ENCODE measurements at regions not wholly inside any gene's neighbourhood (a gene's known extent, or its start where the extent isn't known, plus 50 kb on each side); places are given as distances from the start of the nearest gene placed in this dataset.
A peak's percentile ranks its signal among the peaks of the same experiment; 100 is the strongest.

GRCh38 chrX:39327255-39327654 lies 526.0 kb downstream of the MID1IP1 start:
- DNase-seq (ENCODE audit: low read depth, low spot score): no peak

GRCh38 chrX:39327705-39328104 lies 526.4 kb downstream of the MID1IP1 start:
- no peak for DNase-seq (ENCODE audit: low read depth, low spot score)

- no peak for DNase-seq (ENCODE audit: low read depth, low spot score)
Measured at GRCh38 chrX:39328661-39329060, 527.4 kb downstream of the MID1IP1 start.

- peak; percentile 52 for DNase-seq (ENCODE audit: low read depth, low spot score)
Measured at GRCh38 chrX:39331082-39331704, 529.9 kb downstream of the MID1IP1 start.

DNA sequence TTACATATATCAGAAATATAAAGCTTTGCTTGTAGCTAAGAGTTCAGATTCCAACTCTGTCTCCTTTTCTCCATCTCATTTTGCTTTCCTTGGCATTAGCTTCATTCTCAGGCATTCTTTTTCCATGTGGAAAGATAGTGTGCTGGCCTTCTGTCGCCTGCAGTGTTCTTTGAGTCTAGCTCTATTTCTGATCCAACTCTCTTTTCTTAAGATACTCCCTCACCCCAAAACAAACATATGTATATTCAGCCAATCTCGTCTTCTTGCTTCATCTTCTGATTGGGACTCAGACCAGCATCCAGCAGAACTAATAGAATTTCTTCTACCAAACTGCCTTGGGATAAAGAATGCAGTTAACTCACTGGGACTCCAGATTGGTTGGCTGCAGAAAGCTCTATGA lies 532.2 kb downstream of the MID1IP1 start:
- no peak for DNase-seq (ENCODE audit: low read depth, low spot score)

DNA sequence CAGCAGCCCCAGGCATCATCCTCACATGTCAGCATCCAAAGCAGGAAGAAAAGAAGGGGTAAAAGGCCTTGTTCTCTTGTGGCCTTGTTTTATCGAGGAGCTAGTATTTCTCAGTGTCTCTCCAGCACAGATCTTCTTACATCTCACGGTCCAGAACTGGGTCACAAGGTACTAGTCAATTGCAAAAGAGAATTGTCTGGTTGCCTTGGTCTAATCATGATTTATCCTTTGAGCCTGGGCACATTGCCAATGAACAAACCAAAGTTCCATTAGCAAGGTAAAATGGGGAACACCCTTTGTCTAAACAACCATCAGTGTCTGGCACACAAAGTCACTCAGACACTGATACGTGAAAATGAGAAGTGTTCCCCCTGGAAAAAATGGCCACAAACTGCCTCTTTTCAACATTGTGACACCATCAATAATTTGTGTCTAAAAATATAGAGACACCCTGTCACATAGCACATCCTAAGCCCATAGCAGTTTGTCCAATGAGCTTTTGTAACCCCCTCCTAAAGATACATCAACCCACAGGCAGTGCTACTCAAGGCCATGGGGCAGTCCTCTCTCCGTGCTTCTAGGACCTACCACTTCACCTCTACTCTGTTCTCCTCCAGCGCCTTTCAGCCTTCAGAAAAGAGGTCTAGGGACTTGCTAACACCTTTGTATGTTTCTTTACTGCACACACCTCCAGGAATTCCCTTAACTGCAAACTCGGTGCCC lies 534.4 kb downstream of the MID1IP1 start:
- DNase-seq (ENCODE audit: low read depth, low spot score): peak; percentile 12

- peak; percentile 19 for DNase-seq (ENCODE audit: low read depth, low spot score)
Measured at GRCh38 chrX:39336671-39337311, 535.5 kb downstream of the MID1IP1 start.

DNA sequence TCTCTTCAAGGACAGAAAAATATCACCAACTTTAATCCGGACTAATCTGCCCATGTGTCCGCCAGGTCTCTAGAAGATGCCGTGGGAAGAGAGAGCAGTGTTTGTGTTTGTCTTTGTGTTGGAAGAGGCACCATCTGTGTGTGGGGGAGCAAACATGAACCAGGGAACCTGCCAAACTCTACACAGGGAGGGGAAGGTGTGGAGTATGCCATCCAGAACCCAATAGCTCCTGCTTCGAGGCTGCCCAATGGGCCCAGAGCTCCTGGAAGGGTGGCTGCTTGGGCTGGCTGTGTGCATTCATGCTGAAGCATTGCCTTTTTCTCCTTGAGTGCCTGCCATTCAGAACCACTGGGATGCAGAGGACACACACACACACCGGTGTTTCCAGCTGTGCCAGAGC lies 536.2 kb downstream of the MID1IP1 start:
- DNase-seq (ENCODE audit: low read depth, low spot score): no peak

DNA sequence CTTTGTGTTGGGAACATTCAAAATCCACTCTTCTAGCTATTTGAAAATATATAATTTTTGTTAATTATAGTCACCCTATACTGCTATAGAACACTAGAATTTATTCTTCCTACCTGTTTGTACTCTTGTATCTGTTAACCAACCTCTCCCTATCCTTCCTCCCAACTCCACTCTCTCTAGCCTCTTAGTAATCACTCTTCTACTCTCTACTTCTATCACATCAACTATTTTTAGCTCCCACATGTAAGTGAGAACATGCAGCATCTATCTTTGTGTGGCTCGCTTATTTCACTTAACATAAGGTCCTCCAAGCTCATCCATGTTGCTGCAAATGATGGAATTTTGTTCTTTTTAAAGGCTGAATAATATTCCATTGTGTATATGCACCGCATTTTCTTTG lies 537.3 kb downstream of the MID1IP1 start:
- DNase-seq (ENCODE audit: low read depth, low spot score): no peak

DNA sequence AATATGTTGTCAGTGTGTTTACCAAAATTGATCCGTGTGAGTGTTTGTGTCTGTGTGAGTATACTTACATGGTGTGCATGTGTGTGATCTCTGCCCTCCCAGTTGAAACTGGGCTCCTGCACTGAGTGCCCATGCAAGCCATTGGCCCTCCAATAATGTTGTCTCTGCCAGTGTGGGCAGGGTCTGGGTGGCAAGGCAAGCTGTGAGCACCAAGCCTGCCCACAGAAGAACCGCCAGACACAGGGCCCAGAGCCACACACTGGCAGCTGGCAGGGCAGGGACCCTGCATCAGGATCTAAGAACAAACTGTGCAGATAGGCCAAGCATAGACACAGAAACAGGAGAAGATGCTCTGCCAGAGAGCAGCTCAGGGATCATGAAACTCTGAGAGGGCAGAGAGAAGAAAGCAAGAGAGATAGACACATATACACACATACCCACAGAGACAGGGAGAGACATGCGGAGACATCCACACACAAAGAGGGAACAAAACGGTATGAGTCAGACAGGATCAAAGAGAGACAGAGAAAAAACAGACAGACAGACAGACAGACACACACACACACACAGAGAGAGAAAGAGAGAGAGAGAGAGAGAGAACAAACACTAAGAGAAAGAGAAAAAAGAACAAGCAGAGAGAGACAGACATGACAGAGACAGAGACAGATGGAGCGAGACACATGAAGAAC lies 555.0 kb downstream of the MID1IP1 start:
- DNase-seq (ENCODE audit: low read depth, low spot score): no peak

DNA sequence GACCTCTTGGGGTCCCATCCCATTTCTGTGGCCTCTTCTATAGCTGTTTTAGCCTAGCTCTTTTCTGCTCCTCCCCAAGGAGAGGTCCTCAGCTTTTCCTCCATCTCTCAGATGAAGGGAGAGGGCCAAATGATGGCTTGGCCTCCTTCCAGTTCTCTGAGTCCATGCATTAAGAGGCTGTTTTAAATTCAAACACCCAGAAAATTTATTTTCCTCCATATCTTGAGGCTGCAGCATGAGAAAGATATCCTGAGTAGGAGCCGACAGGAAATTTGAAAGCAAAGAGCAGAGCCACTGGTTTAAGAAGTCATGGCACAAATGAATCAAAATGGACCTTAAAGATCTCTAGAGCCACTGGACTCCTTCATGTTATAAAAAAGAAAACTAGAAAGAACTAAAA lies 558.8 kb downstream of the MID1IP1 start:
- DNase-seq (ENCODE audit: low read depth, low spot score): no peak

DNA sequence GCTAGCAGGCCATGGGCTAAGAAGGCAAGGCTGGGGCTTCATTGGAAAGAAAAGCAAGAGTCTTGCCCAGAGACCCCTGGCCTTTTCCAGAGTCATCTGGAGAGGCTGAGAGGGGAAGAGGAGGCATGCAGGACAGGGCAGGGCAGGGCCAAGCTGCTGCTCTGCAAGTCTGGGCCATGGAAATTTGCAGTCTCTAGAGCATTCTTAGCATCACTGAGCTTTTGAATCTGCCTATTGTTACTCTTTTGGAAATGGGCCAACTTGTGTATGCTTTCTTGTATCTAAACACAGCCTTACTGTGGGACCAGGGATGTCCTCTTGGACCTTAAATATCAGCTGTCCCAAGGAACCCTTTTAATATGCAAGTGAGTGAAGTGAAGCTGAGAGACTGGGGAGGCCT lies 560.5 kb downstream of the MID1IP1 start:
- no peak for DNase-seq (ENCODE audit: low read depth, low spot score)

DNA sequence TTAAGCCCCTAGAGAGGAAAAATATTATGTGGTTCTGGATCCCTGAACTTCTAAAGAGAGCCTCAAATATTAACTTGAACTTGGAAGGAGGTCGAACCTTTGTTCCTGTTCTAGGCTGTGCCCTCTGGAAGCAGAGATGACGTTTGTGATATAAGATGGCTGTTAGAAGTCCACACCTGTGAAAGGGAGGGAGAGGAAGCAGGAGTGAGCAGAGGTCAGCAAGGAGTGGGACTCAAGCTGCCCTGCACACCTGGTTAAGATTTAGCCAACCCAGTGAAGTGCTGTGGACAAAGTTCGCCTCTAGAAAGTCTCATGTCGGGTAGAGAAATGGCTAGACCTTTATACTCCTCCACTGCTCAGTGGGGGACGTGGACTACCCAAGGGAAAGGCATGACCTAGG lies 566.2 kb downstream of the MID1IP1 start:
- no peak for DNase-seq (ENCODE audit: low read depth, low spot score)

GRCh38 chrX:39372115-39372514 lies 570.9 kb downstream of the MID1IP1 start:
- DNase-seq (ENCODE audit: low read depth, low spot score): no peak

DNA sequence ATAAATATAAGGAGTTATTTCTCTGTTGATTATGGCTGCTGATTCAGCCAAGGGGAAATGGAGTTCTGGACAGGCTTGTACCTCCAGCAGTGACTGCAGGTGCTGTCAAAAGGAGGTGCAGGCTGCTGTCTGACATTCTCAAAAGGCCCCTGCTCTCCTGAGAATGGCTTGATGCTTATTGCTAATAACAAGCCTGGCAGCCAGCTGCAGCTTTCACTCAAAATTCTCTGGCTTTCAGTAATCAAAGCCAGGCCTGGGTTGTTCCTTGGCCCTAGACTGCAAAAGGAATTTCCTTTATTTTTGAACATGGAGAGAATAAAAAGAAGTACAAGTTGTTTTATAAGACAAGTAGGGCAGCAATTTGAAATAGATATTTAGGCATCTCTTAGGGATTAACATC lies 575.9 kb downstream of the MID1IP1 start:
- no peak for DNase-seq (ENCODE audit: low read depth, low spot score)

DNA sequence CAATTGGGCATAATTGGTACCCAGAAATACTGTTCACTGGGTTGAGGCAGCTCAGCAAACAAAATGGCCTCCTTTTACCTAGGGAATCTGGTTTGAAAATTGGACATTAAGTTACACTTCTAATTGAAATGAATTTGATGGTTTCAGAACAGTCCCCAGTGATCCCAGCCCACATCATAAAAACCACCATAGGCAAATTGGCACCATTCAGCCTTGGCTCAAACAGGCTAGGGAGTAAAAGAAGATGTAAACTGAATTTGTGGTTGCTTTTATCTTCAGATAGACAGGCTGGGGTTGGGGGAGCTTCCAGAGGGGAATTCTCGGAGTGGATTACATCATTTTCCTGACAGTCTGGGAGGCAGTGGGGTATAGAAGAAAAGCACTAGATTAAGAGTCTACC lies 576.5 kb downstream of the MID1IP1 start:
- peak; percentile 17 for DNase-seq (ENCODE audit: low read depth, low spot score)

DNA sequence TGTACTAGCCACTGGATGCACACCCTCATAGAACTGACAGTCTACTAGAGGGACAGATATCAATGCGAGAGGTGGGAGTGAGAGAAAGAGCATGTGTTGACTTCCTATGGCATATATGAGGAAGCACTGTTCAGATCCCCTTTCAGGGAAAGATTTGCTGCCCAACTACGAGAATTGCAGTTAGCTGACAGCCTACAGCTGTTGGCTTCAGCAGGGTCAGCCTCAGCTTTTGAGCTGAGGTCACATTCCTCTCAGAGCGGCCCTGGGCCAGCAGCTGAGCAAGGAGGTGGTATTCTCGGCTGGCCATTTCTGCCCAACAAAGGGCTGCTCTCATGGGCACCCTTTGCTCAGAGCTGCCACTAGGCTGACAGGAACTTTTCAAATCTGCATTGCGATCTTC lies 580.2 kb downstream of the MID1IP1 start:
- no peak for DNase-seq (ENCODE audit: low read depth, low spot score)

GRCh38 chrX:39384996-39385395 lies 583.7 kb downstream of the MID1IP1 start:
- DNase-seq (ENCODE audit: low read depth, low spot score): no peak

- no peak for DNase-seq (ENCODE audit: low read depth, low spot score)
Measured at GRCh38 chrX:39388730-39389129, 587.5 kb downstream of the MID1IP1 start.

- DNase-seq (ENCODE audit: low read depth, low spot score): no peak
Measured at GRCh38 chrX:39396358-39396995, 595.2 kb downstream of the MID1IP1 start.

DNA sequence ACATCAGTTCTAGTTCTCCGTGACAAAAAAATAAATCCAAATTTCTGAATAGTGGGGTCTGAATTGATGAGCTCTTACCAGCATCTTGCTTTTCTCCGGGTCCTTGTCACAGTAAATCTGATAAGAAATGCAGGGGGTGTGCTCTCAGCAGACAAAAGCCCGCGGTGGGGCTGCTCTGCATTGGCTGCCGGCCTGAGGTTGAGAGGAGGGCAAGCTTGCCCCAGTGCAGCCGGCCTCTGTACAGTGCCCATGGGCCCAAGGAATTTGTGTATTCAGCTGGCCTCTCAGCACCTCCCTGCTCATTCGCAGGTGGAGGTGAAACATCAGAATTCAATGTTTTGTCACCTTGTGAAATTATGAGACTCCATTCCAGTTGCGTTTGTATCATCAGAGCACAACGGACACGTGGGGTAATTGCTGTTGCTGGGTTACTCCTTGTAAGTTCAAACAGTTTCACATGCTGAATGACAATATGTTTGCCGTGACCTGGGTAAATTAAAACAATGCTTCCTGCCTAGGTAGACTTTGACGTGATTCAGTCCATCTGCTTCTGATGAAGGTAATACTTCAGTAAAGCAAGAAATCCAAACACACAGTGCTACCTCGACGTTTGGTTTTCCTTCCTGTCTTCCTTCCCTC lies 596.4 kb downstream of the MID1IP1 start:
- no peak for DNase-seq (ENCODE audit: low read depth, low spot score)
